GM21717 (cell line): ENCODE measurements at regions not wholly inside any gene's neighbourhood (a gene's known extent, or its start where the extent isn't known, plus 50 kb on each side); places are given as distances from the start of the nearest gene placed in this dataset.

ENCODE experiments used
- ATAC-seq: cut with Tn5 transposase; IDR thresholded peaks from one replicate; pipeline ENCODE4 v1.9.1; 2021; ENCODE audit warnings: mild to moderate bottlenecking, moderate library complexity; ENCODE audit not compliant: unreplicated experiment

- no peak for ATAC-seq
These were observed 375.2 kb downstream of the BRD1 start for GRCh38 chr22:49452362-49452946.

GRCh38 chr22:49451070-49451840, 376.4 kb downstream of the BRD1 start:
- no peak for ATAC-seq

- ATAC-seq = no peak
These were observed 377.2 kb downstream of the BRD1 start for GRCh38 chr22:49450498-49450897.

GRCh38 chr22:49449811-49450446, 377.7 kb downstream of the BRD1 start:
- no peak for ATAC-seq

- ATAC-seq = no peak
These were observed 378.3 kb downstream of the BRD1 start for GRCh38 chr22:49449377-49449776.

- no peak for ATAC-seq
These were observed 379.1 kb downstream of the BRD1 start for GRCh38 chr22:49448526-49448925.

GRCh38 chr22:49447837-49448236, 379.8 kb downstream of the BRD1 start:
- no peak for ATAC-seq

GRCh38 chr22:49446759-49447710, 380.6 kb downstream of the BRD1 start:
- ATAC-seq = no peak

- no peak for ATAC-seq
These were observed 381.4 kb downstream of the BRD1 start for GRCh38 chr22:49446145-49446758.

GRCh38 chr22:49444781-49445180, 382.9 kb downstream of the BRD1 start:
- ATAC-seq = no peak

- no peak for ATAC-seq
These were observed 386.7 kb downstream of the BRD1 start for GRCh38 chr22:49440931-49441330.

- ATAC-seq = no peak
These were observed 388.3 kb downstream of the BRD1 start for GRCh38 chr22:49439373-49439772.

GRCh38 chr22:49437956-49438355, 389.7 kb downstream of the BRD1 start:
- ATAC-seq = no peak

GRCh38 chr22:49437356-49437755, 390.3 kb downstream of the BRD1 start:
- no peak for ATAC-seq

- ATAC-seq = no peak
These were observed 391.6 kb downstream of the BRD1 start for GRCh38 chr22:49436056-49436455.

- ATAC-seq = no peak
These were observed 392.1 kb downstream of the BRD1 start for GRCh38 chr22:49435596-49435995.

- no peak for ATAC-seq
These were observed 393.7 kb downstream of the BRD1 start for GRCh38 chr22:49433717-49434611.

GRCh38 chr22:49432897-49433443, 394.7 kb downstream of the BRD1 start:
- no peak for ATAC-seq

GRCh38 chr22:49432211-49432896, 395.3 kb downstream of the BRD1 start:
- ATAC-seq = no peak
